ENCODE measurements at regions not wholly inside any gene's neighbourhood (a gene's known extent, or its start where the extent isn't known, plus 50 kb on each side); places are given as distances from the start of the nearest gene placed in this dataset.
"Not testable (repeated sequence)": the region's sequence is repeated elsewhere in the genome, so short reads cannot be mapped to it uniquely, and the experiment has no call there.

DNA sequence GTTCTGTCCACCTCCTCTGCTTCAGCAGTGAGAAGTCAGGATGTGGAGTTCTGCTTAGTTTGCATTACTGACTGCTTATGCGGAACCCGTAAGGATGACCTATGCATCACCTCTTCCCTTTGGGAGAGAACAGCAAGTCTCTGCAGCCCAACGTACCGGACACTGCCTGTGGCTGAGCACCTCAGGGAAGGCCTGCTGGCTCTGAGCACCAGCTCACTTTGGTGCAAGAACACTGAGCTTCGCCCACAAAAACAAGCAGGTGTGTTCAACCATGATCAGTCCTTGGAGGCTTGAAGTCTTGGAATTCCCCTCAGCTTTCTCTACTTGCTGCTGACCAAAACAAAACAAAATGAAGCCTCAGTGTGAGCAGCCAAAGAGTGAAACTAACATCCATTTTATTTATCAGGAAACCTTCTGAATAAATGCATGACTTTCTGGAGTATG is 52.7 kb upstream of the NCK2 start:
- DNase-seq: no peak

DNA sequence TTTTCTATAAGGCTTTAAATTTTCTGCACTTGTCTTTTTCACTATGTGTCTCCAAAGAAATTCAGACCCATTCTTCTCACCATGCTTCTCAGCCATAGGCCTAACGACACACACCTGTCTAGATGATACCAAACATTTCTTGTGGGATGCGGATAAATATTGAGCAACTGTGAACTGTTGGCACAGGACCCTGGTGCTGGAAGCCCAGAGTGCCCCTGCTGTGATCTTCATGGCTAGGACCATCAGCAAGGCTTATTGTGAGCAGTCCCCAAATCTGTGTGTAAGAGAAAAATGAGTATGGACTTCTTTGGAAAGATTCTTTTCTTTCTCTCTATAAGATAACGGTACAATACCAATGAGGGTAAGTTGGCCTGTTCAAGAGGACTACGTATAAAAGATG is 54.1 kb upstream of the NCK2 start:
- DNase-seq: no peak

DNA sequence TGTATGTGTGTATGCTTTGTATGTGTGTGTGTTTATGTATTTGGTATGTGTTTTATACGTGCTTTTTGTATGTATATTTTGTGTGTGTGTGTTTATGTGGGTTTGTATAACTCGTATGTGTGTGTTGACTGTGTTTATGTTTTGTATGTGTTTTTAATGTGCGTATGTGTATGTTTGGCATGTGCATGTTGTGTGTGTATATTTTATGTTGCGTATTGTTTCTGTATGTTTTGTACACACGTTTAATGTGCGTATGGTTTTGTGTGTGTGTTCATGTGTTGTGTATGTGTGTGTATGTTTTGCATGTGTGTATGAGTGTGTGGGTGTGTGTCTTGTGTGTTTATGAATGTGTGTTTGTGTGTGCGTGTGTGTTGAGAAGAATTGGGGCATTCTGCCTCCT is 55.2 kb upstream of the NCK2 start:
- DNase-seq: no peak

DNA sequence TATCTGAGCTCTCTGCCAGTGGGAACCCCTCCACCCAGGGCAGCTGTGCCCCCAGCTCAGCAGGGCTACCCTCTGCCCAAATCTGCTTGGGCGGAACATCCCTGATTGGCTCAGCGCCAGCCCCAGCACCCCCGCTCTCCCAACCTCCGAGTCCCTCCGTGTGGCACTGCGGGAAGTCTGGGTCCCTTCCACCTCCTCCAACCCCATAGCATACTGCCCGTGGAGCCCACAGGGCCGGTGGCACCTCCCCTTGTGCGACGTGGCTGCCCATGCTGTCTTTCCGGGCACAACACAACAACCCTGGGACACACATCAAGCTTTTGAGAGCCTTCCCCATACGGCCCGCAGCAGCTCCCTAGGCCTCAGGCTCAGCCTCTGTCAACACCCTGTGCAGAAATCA is 55.8 kb upstream of the NCK2 start:
- no peak for DNase-seq

DNA sequence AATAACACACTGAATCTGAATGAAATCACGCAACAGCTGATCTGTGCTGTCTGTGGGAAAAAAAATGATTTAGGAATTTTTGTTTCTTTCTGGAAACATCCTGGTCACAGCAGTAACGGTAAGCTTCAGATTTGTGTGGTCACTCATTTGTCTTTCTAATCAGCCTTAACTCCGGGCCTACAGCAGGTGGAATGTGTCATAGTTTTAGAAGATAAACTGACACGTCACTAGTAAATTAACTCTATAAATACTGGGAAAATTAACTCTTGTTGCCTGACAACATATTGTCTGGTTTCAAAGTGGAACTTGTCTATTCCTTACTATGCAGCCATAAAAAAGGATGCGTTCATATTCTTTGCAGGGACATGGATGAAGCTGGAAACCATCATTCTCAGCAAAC is 58.1 kb upstream of the NCK2 start:
- DNase-seq: no peak

DNA sequence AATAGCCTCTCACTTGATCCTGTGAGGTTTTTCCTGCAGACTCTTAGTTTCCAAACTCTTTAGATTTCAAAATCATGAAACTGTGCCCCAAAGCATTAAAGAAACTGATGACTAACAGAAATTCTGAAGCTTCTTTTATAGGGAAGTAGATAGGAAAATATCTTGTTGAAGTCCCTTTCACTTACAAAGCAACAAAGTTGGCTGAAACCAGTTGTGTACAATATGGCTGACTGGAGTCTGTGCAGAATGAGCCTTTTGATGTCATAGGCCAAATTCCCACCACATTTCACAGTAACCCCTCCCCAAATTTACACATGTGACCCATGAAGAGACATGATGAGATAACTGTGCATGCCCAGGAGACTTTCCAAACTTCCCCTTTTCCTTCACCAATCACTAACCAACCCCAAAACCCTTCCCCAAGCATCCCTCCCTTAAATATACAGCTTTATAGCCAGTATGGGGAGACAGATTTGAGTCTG is 61.7 kb upstream of the NCK2 start:
- DNase-seq: no peak

DNA sequence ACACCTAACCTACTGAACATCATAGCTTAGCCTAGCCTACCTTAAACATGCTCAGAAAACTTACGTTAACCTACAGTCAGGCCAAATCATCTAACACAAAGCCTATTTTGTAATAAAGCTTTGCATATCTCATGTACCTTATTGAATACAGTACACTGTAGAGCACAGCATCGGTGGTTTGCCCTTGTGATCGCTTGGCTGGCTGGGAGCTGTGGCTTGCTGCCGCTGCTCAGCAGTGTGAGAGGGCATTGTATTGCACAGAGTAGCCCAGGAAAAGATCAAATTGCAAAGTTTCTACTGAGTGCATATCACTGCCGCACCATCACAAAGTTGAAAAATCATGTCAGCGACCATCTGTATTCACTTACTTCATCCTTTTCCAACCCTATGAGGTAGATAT is 62.3 kb upstream of the NCK2 start:
- no peak for DNase-seq

DNA sequence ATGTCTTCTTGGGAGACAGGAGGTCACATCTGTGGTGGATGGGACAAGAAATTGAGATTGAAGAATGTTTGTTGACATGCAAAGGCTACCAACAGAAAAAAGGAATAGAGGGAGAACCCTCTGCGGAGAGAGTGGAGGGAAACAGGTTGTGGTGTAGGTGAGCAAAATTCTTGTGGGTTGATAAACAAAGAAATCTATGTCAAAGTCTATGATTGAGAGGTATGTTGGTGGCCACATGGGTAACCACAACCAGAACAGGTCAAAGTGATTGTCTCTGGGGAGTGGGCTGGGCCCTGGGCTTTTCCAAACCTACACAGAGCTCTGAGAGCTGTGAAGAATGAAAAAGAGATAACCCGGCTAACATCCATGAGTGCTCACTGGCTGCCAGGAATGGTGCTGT is 62.8 kb upstream of the NCK2 start:
- no peak for DNase-seq

DNA sequence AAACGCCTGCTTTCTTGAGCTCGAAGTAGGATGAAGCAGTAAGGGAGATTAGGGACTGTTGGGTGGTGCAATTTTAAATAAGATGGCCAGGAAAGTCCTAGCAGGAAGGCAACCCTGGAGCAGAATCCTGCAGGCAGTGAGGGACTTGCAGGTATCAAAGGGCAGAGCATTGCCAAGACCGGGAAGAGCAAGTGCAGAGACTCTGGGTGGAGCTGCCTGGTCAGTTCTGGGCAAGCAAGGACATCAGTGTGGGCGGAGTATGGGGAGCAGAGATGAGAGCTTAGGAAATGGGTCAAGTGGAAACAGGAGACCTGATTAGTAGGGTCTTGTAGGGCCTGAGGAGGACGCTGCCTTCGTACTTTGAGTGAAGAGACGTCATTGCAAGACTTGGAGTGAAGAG is 64.4 kb upstream of the NCK2 start:
- DNase-seq: no peak

DNA sequence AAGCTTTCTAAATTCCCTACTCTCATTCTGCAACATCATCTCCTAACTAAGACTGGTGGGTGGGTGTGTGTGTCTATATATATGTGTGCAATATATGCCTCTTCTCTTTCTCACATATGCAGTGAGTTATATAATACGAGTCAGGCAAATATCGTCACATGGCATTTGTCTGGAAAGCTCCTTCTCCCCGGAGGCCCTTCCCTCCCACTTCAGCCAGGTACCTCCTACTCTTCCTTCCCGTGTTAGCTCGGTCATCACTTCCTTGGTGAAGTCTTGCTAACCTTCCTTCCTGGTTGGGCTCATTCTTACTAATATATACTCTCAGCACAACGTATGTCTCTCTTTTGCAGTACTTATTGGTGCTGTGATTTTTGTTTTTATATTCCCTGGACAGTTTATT is 66.4 kb upstream of the NCK2 start:
- no peak for DNase-seq

DNA sequence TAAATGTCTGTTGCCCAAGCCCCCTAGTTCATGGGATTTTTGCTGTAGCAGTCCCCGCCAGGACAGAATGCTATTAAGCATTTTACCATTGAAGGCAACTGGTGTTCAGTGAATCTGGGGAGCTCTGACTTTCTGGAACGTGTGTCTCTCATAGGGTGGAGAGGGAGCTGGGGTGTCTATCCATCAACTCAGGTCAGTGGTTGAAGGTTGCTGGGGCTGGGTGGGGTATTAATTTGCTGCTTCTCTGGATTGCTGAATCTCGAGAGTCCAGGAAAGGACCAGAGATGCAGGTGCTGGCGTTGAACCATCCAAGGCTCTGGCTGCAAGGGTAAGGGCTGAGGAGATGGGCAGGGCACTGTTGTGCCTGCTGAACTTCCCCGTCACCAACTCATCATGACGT is 66.8 kb upstream of the NCK2 start:
- DNase-seq: no peak

DNA sequence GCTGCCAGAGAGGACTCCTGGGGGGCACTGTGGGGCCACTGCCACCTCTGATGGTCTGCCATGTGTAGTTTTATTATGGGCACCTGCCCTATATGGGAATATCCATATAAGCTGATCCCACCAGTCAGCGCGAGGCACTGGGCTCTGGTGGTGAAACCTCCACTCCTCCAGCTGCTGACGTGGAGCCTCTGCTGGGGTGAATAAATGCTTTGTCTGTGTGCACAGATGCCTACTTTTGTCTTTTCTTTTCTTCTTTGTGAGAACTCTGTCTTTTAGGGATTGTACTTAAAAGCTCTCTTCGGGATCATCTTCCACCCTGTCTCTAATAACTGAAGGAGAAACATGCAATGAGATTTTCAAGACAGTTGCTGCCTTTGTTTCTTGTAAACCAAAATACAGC is 68.9 kb upstream of the NCK2 start:
- no peak for DNase-seq

DNA sequence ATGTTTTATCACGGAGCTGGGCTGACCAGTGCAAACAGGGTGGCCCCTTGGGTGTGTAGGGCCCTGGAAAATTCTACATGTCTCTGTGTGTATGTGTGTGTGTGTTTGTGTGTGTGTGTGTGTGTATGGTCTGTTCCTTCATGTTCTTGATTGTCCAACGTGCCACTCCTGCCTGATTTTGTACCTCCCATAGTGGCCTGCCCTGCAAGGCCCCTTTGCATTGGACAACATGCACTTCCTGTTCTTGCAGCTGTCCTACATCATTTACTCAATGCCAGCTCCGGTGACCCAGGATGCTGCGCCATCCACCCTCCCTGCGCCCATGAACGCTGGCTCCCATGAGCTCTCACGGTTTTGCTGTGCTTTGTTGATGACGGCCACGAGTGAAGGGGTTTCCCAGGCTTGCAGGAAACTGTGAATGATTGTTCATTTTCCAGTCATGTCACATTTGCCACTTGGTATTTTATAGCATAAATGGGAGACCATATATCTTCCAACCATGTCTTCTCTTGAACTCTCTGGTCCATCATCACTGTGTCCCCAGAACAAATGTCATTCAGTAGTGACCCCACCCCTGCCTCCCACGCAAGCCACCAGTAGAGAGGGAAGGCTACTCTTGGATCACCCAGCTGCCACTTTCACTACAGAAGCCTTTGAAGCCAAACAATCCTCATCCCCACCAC is 69.7 kb upstream of the NCK2 start:
- DNase-seq: no peak

DNA sequence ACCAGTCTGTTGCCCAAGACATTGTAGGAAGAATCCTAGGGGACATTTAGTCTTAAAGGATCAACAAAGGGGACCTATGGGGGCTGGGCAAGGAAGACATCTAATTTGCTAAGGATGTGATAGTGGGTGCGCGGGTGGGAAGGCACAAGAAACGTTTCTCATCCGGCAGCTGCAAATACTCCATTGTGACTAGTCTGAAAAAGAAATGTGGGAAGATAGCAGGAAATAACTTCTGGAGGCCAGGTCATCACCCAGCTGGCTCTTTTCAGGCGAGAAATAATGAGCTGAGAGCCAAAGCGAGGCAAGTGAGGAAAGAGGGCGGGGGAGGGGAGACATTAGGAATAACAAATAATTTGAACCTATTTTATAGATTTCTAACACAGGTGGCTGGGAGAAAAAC is 70.3 kb upstream of the NCK2 start:
- DNase-seq: no peak

DNA sequence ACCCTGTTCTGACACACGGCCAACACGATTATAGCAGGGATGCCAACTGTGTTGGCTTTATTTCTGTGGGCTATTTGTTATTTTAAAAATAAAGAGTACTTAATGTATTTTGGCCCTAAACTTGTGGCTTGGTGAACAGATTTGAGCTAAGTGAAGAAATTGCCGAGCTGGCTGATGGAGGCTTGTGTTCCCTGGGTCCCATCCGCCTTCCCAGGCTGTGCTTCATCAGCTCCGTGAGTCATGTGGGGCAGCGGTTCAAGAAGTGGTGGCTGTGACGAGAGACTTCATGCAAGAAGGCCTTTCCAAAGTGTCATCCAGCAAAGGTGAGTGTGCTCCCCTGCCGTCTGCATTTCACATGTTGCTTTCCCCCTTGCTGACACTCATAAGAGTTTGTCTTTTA is 73.6 kb upstream of the NCK2 start:
- DNase-seq: no peak

DNA sequence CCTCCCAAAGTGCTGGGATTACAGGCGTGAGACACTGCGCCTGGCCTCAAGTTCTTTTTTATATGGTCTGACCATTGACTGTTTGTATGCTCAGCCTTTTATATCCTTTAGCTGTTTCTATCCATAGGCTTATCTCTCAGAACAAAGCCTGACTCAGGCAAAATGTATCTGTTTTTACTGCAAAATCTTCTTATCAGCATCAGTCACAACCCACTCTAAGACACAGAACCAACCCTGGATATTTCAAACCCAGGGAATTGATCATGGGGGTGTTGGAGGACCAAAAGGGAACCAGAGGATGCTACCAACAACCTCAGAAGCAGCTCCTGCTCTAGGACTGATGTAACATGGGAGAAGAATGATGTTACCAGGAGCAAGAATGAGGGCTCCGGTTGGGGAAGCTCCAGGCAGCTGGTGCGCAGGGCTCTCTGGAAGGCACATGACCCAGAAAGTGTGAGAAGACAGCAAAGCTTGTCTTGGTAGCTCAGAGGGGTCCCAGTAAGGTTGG is 75.3 kb upstream of the NCK2 start:
- no peak for DNase-seq

DNA sequence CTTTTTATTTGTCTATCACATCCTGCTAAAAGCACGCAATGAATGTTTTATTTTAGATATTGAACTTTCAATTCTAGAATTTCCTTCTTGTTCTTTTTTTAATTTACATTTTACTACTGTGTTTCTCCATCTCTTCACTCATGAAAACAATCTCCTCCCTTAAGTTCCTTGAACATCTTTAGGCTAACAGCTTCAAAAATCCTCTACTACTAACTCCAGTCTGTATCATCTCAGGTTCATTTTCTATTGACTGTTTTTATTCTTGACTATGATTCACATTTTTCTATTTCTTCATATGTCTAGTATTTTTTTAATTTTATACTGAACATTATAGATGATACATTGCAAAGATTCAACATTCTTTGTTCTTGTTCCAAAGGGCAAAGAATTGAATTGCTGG is 79.2 kb upstream of the NCK2 start:
- no peak for DNase-seq

DNA sequence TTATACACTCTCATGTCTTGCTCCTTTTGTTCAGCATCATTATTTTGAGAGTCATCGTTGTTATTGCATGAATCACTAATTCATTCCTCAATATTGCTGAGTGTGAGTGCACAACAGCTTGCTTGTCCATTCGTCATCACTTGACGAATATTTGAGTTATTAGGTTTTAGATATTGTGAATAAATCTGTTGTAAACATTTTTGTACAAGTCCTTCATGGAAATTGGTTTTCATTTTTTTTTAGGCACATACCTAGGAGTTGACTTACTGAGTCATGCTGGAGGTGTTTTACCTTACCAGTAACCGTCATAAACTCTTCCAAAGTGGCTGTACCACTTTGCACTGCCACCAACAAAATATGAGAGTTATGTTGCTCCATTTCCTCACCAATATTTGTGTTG is 84.2 kb upstream of the NCK2 start:
- no peak for DNase-seq

DNA sequence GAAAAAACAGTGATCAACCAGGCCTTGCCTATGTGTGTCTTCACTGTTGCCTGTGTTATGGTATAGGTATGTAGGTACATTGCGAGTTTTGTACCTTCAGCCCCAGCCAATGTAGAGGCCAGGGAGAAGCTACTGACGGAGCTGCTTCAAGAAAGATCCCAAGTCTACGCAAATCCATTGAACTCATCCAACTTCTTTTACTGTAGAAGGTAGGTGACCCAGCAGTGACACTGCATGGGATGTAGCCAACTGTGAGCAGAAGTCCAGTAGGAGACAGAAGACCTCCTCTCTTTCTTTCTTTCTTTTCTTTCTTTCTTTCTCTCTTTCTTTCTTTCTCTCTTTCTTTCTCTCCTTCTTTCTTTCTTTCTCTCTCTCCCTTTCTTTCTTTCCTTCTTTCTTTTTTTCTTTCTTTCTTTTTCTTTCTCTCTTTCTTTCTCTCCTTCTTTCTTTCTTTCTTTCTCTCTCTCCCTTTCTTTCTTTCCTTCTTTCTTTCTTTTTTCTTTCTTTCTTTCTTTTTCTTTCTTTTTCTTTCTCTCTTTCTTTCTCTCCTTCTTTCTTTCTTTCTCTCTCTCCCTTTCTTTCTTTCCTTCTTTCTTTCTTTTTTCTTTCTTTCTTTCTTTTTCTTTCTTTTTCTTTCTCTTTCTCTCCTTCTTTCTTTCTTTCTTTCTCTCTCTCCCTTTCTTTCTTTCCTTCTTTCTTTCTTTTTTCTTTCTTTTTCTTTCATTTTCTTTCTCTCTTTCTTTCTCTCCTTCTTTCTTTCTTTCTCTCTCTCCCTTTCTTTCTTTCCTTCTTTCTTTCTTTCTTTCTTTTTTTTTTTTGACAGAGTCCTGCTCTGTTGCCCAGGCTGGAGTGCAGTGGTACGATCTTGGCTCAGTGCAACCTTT is 88.7 kb upstream of the NCK2 start:
- DNase-seq: not testable (repeated sequence)

DNA sequence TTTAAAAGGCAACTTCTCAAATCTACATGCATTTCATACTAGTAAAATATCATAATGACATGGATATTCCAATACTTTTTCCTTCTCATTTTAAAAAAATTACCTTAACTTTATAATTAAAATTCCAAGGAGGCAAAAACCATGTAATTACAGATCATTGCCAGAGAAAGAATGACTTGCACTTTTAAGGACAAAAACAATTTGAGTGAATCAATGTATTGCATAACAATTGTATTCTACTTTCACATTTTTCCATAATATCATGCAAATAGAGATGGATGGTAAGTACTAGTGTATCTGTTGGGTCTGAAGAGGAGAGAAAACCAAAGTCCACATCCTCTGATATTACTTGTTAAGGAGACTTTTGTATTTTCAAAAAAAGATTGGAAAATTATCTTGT is 89.5 kb upstream of the NCK2 start:
- DNase-seq: no peak

DNA sequence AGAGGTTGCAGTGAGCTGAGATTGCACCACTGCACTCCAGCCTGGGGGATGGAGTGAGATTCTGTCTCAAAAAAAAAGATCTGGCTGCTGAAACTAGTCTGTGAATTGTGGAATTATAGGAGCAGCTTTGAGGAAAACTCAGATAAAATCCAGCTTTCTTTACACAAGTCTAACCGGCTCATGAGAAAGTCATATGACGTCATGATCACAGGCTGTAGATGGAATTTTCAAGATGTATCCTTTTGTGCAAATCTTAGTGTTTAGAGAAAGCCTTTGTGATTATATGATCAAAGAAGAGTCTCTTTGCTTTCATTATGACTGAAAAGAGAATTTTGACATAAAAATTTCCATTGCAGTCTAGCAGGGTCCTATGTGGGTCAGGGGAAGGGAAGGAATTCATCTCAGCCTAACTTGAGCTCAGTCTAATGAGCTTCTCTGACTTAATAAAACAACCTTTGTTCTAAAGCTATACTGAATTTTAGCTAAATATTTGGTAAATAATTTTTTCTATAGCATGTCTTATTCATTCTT is 90.2 kb upstream of the NCK2 start:
- DNase-seq: no peak

DNA sequence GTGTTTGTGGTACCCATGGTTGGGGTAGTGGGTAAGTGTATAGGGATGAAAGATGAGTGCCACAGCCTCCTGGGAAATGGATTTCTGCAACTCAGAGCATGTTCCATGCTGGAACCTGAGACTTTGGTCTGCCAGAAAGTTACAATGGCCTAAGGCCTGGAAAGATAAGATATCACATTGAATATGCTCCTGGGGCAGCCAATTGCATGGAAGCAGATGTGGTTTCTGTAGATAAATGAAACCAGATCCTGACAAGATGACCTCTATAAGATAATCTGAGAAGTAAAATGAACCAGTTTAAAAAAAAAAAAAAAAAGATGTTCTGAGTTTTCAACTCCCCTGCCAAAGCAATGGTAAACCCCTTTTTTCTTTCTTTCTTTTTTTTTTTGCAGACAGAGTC is 91.4 kb upstream of the NCK2 start:
- no peak for DNase-seq

DNA sequence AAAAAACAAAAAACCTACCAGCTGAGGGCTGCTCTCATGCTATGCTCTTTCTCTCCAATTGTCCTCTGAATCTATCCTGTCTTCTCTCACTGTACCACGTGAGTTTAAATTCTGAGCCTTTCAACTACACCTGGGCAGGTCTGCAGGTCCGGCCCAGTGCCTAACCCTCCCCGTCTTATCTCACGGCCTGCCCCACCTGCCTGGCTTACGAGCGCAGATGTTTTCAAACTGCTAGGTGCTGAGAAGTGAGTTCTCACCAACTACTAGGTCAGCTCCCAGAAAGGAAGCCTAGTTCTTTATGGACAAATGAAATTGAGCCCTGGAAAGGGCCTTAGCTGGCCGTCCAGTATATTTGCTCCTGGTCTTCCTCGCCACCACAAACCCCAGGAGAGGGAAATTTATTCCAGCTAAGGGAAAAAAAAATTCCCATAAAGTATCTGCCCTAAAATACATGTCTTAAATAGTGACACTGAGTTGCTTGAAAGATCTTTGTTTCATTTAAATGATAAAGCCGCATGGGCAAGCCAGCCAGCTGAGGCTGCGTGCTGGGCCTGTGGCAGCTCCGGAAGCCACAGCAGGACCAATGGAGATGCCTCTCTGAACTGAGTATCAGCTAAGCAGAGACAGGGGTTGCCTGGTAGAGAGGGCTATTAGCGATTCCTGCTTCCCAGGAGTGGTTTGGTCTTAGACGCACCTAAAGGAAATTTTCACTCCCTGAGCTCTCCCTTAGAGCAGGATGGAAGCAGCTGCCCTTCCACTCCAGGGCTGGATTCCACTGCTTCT is 92.5 kb upstream of the NCK2 start:
- no peak for DNase-seq

Measured in DMS 273 treated with DMSO at 0.1 percent for 48 hours (cell line).